Endothelial cell of umbilical vein (primary cell): ENCODE measurements at regions not wholly inside any gene's neighbourhood (a gene's known extent, or its start where the extent isn't known, plus 50 kb on each side); places are given as distances from the start of the nearest gene placed in this dataset.

ENCODE experiments used
- BruUV-seq: library from RNA; stranded (reverse); fragments of 400-500 nt; replicated peaks from 2 replicates; lab custom pipeline; 2021; lab: Mats Ljungman, UMichigan
- CTCF ChIA-PET: fragments of 300-600, 350-600 bp; sonication (Branson Sonifier 250); formaldehyde crosslinking; loops from one replicate; lab custom pipeline; 2021; ENCODE audit warnings: antibody characterized with exemption, inconsistent platforms; lab: Charles Lee
- POLR2A ChIA-PET: fragments of 300-600, 350-600 bp; sonication (Branson Sonifier 250); formaldehyde crosslinking; loops from one replicate; lab custom pipeline; 2021; ENCODE audit warnings: antibody characterized with exemption, inconsistent platforms; lab: Charles Lee
- DNase-seq: peaks from one replicate; pipeline ENCODE4 v3.0.0-alpha.2; 2011; ENCODE audit warnings: low read depth, low spot score
- FAIRE-seq: peaks from 2 replicates; lab custom pipeline; 2011; peaks lifted over from hg19 to GRCh38; lab: Jason Lieb, UNC
- H2AFZ ChIP-seq: 2 replicates; pipeline ENCODE4 v1.6.0; 2012; ENCODE audit warnings: low read depth, low read length, control low read depth, inconsistent platforms
- H3K27ac ChIP-seq: 2 replicates; pipeline ENCODE4 v1.5.1; 2011; ENCODE audit warnings: low read depth, mild to moderate bottlenecking, control low read depth, low read length, moderate library complexity; ENCODE audit not compliant: insufficient read depth
- H3K27me3 ChIP-seq, 2 experiments: 2 replicates each; pipeline versions ENCODE4 v1.6.0 to v1.6.1; 2011; ENCODE audit warnings: low read length in 2 of 2, mixed read lengths in 1 of 2; ENCODE audit not compliant: control insufficient read depth in 2 of 2, insufficient read depth in 2 of 2
- H3K36me3 ChIP-seq, 2 experiments: 2 replicates in 1 of 2; 3 replicates in 1 of 2; pipeline ENCODE4 v1.5.1; 2011; ENCODE audit warnings: low read length in 2 of 2, mild to moderate bottlenecking in 1 of 2, moderate library complexity in 1 of 2; ENCODE audit not compliant: control insufficient read depth in 2 of 2, insufficient read depth in 2 of 2; ENCODE audit errors: extremely low read depth in 1 of 2
- H3K4me1 ChIP-seq: 3 replicates; pipeline ENCODE4 v1.5.1; 2011; ENCODE audit warnings: mild to moderate bottlenecking, low read length; ENCODE audit not compliant: control insufficient read depth, insufficient read depth; ENCODE audit errors: extremely low read depth
- H3K4me2 ChIP-seq: 2 replicates; pipeline ENCODE4 v1.6.1; 2011; ENCODE audit warnings: low read length, control low read depth, mixed read lengths; ENCODE audit not compliant: insufficient read depth
- H3K4me3 ChIP-seq, 3 experiments: fragments of 200-600 bp in 1 of 3; sonication (generic), shearing (Covaris generic) in 1 of 3; replicated peaks in 1 of 3; 2 replicates each; pipeline ENCODE4 v1.5.1; 2011 to 2016; ENCODE audit warnings: control low read depth in 3 of 3, low read length in 3 of 3, mild to moderate bottlenecking in 2 of 3, inconsistent platforms in 1 of 3, low read depth in 1 of 3, moderate library complexity in 1 of 3; ENCODE audit not compliant: insufficient read depth in 1 of 3
- H3K79me2 ChIP-seq: 2 replicates; pipeline ENCODE4 v1.6.0; 2012; ENCODE audit warnings: low read length, inconsistent platforms; ENCODE audit not compliant: control insufficient read depth, insufficient read depth
- H3K9ac ChIP-seq: replicated peaks from 2 replicates; pipeline ENCODE3; 2011; ENCODE audit warnings: low read length, control low read depth; ENCODE audit not compliant: insufficient read depth; ENCODE audit errors: extremely low read depth
- H3K9me1 ChIP-seq: replicated peaks from 3 replicates; pipeline ENCODE4 v1.6.0; 2011; ENCODE audit warnings: mild to moderate bottlenecking, low read length; ENCODE audit not compliant: control insufficient read depth, insufficient read depth; ENCODE audit errors: extremely low read depth
- H3K9me3 ChIP-seq: replicated peaks from 2 replicates; pipeline ENCODE4 v1.5.1; 2012; ENCODE audit warnings: low read length, inconsistent platforms; ENCODE audit not compliant: control insufficient read depth, insufficient read depth
- H4K20me1 ChIP-seq: replicated peaks from 2 replicates; pipeline ENCODE3; 2011; ENCODE audit warnings: mild to moderate bottlenecking, low read length; ENCODE audit not compliant: control insufficient read depth, insufficient read depth; ENCODE audit errors: extremely low read depth
- CTCF ChIP-seq, 2 donors: IDR thresholded peaks; 1 replicate in 1 of 2; 2 replicates in 1 of 2; pipeline ENCODE4 v1.5.1; 2011; ENCODE audit warnings: low read length in 2 of 2, mild to moderate bottlenecking in 2 of 2, moderate library complexity in 2 of 2, control low read depth in 1 of 2, inconsistent platforms in 1 of 2, low read depth in 1 of 2; ENCODE audit not compliant: insufficient read depth in 1 of 2; ENCODE audit errors: extremely low read depth in 1 of 2
- EZH2 ChIP-seq: IDR thresholded peaks from 2 replicates; pipeline ENCODE4 v1.6.1; 2012; ENCODE audit warnings: borderline replicate concordance, low read depth, mild to moderate bottlenecking, moderate library complexity, low read length, inconsistent platforms; ENCODE audit not compliant: severe bottlenecking
- FOS ChIP-seq: IDR thresholded peaks from 2 replicates; pipeline ENCODE4 v1.6.1; 2011; ENCODE audit warnings: mild to moderate bottlenecking, low read length, moderate library complexity, borderline replicate concordance; ENCODE audit not compliant: insufficient read depth
- GATA2 ChIP-seq: IDR thresholded peaks from 2 replicates; pipeline ENCODE4 v1.7.0; 2011; ENCODE audit warnings: low read depth, mild to moderate bottlenecking, moderate library complexity, mixed read lengths, low read length; ENCODE audit not compliant: insufficient read length, insufficient read depth
- JUN ChIP-seq: IDR thresholded peaks from 2 replicates; pipeline ENCODE4 v1.6.1; 2011; ENCODE audit warnings: borderline replicate concordance, low read depth; ENCODE audit not compliant: insufficient read length, insufficient read depth
- MAX ChIP-seq: IDR thresholded peaks from 2 replicates; pipeline ENCODE4 v1.6.1; 2011; ENCODE audit not compliant: insufficient read depth, insufficient read length
- MYC ChIP-seq: IDR thresholded peaks from one replicate; pipeline ENCODE4 v1.6.1; 2011; ENCODE audit warnings: mild to moderate bottlenecking, low read depth, low read length
- POLR2A ChIP-seq: IDR thresholded peaks from 2 replicates; pipeline ENCODE4 v1.6.1; 2012; ENCODE audit warnings: low read depth, mild to moderate bottlenecking, control low read depth, low read length
- POLR2AphosphoS5 ChIP-seq: IDR thresholded peaks from 2 replicates; pipeline ENCODE4 v1.6.1; 2012; ENCODE audit warnings: low read depth, mild to moderate bottlenecking, control low read depth, low read length, moderate library complexity; ENCODE audit not compliant: insufficient read depth
- dilution Hi-C: fragments of 300-500 bp; cut with MboI; formaldehyde crosslinking; loops from one replicate; pipeline ENCODE4 v1.15.0; 2019; ENCODE audit warnings: low sequenced_read_pairs; ENCODE audit not compliant: extremely low pct_ligation_motif_present
- intact Hi-C: fragments of 100-400 bp; cut with micrococcal nuclease; formaldehyde crosslinking; loops from one replicate; pipeline ENCODE4 v1.10.0; 2022

GRCh38 chr16:85167589-85168537 is 55.6 kb upstream of the CIBAR2 start:
- H3K4me2 ChIP-seq = no peak overlapping the region
- H3K4me1 ChIP-seq = peaks cover 38% of the 10 kb centered on the region
- TF ChIP-seq MAX (no peak), FOS (no peak), JUN (no peak), POLR2AphosphoS5 (no peak), GATA2 (no peak), CTCF (IDR thresholded peaks at IDR 0.05; ENCODE audit: extremely low read depth in 1 of 2, insufficient read depth in 1 of 2, low read depth in 1 of 2, low read length in 2 of 2) (no peak), MYC (no peak), POLR2A (no peak), EZH2 (no peak)
- ChIA-PET CTCF (interaction anchor here (0.7 to 2.0 kb wide), 2 partner anchors 38 to 53 kb away, joined by 3 to 5 read pairs; no protein-coding TSS in a partner anchor), POLR2A (no interaction called here)
- no peaks in the 10 kb centered on the region for H3K9me3 ChIP-seq
- H2AFZ ChIP-seq = no peak overlapping the region
- H3K27me3 ChIP-seq = no peaks in the 10 kb centered on the region
- H3K36me3 ChIP-seq = no peaks in the 10 kb centered on the region
- H3K4me3 ChIP-seq = no peak overlapping the region
- no peak overlapping the region for H3K9ac ChIP-seq
- no peaks in the 10 kb centered on the region for H3K79me2 ChIP-seq
- H4K20me1 ChIP-seq = no peaks in the 10 kb centered on the region
- no peaks in the 10 kb centered on the region for H3K9me1 ChIP-seq
- FAIRE-seq = no peak
- dilution Hi-C loops = no loop called here
- intact Hi-C loops = no loop called here
- BruUV-seq = no TSS peak
- no peak for DNase-seq
- no peak overlapping the region for H3K27ac ChIP-seq
